ENCODE measurements at regions not wholly inside any gene's neighbourhood (a gene's known extent, or its start where the extent isn't known, plus 50 kb on each side); places are given as distances from the start of the nearest gene placed in this dataset.

DNA sequence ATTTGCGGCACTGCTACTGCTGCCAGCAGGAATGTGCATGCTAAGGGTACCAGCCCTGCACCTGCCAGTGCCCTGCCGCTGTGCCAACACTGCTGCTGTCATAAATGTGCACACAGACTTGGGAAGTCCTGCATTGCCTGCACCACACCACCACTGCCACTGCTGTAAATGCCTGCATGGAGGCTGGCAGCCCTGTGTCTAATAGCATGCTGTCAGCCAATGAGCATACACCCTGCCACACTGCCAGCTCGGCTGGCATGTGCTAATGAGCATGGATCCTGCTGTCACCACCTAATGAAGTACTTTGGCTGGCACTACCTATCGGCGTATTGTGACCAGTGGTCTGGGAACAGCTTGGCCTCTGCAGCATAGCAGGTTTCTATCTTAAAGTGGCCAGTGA, 981.8 kb upstream of the GBE1 start:
- intact Hi-C loops (cut with DNase I) = no loop called here
- peak; percentile 29 for ATAC-seq
- Histone ChIP-seq H3K36me3 (no peaks in the 10 kb centered on the region), H3K4me1 (no peaks in the 10 kb centered on the region), H3K9me3 (no peaks in the 10 kb centered on the region), H3K27ac (no peak overlapping the region), H3K4me3 (no peak overlapping the region), H3K27me3 (no peaks in the 10 kb centered on the region)
- TF ChIP-seq, protein P1, sequence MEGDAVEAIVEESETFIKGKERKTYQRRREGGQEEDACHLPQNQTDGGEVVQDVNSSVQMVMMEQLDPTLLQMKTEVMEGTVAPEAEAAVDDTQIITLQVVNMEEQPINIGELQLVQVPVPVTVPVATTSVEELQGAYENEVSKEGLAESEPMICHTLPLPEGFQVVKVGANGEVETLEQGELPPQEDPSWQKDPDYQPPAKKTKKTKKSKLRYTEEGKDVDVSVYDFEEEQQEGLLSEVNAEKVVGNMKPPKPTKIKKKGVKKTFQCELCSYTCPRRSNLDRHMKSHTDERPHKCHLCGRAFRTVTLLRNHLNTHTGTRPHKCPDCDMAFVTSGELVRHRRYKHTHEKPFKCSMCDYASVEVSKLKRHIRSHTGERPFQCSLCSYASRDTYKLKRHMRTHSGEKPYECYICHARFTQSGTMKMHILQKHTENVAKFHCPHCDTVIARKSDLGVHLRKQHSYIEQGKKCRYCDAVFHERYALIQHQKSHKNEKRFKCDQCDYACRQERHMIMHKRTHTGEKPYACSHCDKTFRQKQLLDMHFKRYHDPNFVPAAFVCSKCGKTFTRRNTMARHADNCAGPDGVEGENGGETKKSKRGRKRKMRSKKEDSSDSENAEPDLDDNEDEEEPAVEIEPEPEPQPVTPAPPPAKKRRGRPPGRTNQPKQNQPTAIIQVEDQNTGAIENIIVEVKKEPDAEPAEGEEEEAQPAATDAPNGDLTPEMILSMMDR (IDR thresholded peaks at IDR 0.05) = no peak
- DNase-seq = no peak

DNA sequence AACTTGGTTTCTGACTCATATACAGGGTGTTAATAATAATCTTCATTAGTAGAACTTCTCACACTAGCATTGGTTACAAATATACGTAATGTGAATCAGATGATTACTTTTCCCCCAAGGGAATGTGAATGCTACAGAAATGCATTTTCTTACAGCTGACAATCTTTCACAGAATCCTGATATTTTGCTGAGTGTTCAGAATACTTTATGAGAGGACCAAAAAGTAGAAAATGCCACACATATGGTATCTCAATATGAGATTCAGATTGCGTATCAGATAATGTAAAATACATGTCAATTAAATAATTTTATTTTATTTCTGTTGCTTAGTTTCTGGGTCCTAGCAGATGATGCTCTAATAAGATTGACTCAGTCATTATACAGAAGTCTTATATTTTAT, 979.9 kb upstream of the GBE1 start:
- Histone ChIP-seq H3K36me3 (no peaks in the 10 kb centered on the region), H3K4me1 (no peaks in the 10 kb centered on the region), H3K9me3 (no peaks in the 10 kb centered on the region), H3K27ac (no peak overlapping the region), H3K27me3 (no peaks in the 10 kb centered on the region), H3K4me3 (no peak overlapping the region)
- DNase-seq = no peak
- TF ChIP-seq, protein P1 (IDR thresholded peaks at IDR 0.05) = no peak
- no peak for ATAC-seq
- intact Hi-C loops (cut with DNase I) = no loop called here

DNA sequence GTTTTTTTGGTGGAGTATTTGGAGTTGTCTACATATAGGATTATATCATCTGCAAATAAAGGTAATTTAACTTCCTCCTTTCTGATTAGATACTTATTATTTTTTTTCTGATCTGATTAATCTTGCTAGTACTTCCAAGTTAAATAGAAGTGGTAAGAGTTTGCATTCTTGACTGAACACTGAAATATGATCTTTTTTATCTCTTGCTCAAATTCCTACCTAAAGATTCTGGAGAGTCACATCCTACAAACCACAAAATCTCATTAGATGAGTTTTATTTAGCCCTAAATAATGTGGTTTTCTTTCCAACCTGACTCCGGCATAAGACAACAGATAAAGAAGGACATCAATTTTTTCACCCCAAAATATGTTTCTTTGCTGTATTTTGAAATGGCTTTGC, 977.9 kb upstream of the GBE1 start:
- Histone ChIP-seq H3K9me3 (no peaks in the 10 kb centered on the region), H3K4me1 (no peaks in the 10 kb centered on the region), H3K36me3 (no peaks in the 10 kb centered on the region), H3K27ac (no peak overlapping the region), H3K27me3 (no peaks in the 10 kb centered on the region), H3K4me3 (no peak overlapping the region)
- DNase-seq (no peak), ATAC-seq (no peak)
- TF ChIP-seq, protein P1 (IDR thresholded peaks at IDR 0.05) = no peak
- intact Hi-C loops (cut with DNase I) = no loop called here

DNA sequence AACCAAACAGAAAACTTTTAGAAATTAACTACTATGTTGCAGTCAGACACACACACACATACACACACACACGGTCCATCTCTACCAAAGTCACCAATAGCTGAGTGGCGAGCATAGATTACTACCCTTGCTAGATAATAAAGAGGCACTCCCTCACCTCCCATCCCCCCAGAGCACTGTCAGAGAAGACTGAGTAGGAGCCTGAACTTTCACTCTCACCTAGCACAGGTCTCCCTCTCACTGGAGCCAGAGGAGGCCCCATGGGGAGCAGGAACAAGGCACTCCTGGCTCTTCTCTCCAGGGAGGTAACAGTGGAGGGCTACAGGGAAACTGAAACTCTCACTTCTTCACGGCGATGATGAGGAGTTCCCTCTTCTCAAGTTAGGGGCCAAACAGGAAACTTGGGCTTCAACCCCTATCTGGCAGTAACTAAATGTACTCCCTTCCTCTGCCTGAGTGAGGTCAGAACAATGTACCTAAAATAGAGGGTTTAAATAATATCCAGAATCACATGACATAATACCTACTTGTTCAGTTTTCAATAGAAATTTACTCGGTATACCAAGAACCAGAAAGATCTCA, 975.3 kb upstream of the GBE1 start:
- no peaks in the 10 kb centered on the region for H3K4me1 ChIP-seq
- H3K9me3 ChIP-seq = no peaks in the 10 kb centered on the region
- no peak overlapping the region for H3K4me3 ChIP-seq
- intact Hi-C loops (cut with DNase I) = no loop called here
- TF ChIP-seq, protein P1 (IDR thresholded peaks at IDR 0.05) = no peak
- no peaks in the 10 kb centered on the region for H3K27me3 ChIP-seq
- H3K27ac ChIP-seq = no peak overlapping the region
- ATAC-seq (no peak), DNase-seq (no peak)
- H3K36me3 ChIP-seq = no peaks in the 10 kb centered on the region

DNA sequence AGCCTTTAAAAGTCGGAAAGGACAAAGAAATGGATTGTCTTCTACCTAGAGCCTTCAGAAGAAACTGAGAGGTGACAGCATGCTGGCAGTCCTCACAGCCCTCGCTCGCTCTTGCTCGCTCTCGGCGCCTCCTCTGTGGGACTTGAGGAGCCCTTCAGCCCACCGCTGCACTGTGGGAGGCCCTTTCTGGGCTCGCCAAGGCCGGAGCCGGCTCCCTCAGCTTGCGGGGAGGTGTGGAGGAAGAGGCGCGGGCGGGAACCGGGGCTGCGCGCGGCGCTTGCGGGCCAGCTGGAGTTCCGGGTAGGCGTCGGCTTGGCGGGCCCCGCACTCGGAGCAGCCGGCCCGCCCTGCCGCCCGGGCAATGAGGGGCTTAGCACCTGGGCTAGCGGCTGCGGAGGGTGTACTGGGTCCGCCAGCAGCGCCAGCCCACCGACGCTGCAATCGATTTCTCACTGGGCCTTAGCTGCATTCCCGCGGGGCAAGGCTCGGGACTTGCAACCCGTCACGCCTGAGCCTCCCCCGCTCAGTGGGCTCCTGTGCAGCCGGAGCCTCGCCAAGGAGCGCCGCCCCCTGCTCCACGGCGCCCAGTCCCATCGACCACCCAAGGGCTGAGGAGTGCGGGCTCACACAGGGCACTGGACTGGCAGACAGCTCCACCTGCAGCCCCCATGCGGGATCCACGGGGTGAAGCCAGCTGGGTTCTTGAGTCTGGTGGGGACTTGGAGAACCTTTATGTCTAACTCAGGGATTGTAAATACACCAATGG, 953.8 kb upstream of the GBE1 start:
- intact Hi-C loops (cut with DNase I) = no loop called here
- DNase-seq (peak; percentile 51), ATAC-seq (no peak)
- no peaks in the 10 kb centered on the region for H3K27me3 ChIP-seq
- H3K9me3 ChIP-seq = no peaks in the 10 kb centered on the region
- H3K4me1 ChIP-seq = no peaks in the 10 kb centered on the region
- TF ChIP-seq, protein P1 (IDR thresholded peaks at IDR 0.05) = no peak
- no peak overlapping the region for H3K27ac ChIP-seq
- no peak overlapping the region for H3K4me3 ChIP-seq
- H3K36me3 ChIP-seq = no peaks in the 10 kb centered on the region
